ENCODE measurements at regions not wholly inside any gene's neighbourhood (a gene's known extent, or its start where the extent isn't known, plus 50 kb on each side); places are given as distances from the start of the nearest gene placed in this dataset.
A peak's percentile ranks its signal among the peaks of the same experiment; 100 is the strongest.

GRCh38 chrX:109822861-109823260, 89.8 kb upstream of the ACSL4 start:
- no TSS peak for BruUV-seq (replicated peaks)
- no peak for DNase-seq
- Histone ChIP-seq H3K9me3 (no peaks in the 10 kb centered on the region), H3K4me1 (no peaks in the 10 kb centered on the region), H3K4me3 (ENCODE audit: low read depth, low read length) (no peak overlapping the region), H3K27me3 (replicated peaks; ENCODE audit: control insufficient read depth, insufficient read depth, low read length) (no peaks in the 10 kb centered on the region; the same call in 1 of the 2 replicates), H3K36me3 (ENCODE audit: control insufficient read depth, insufficient read depth, low read length) (no peaks in the 10 kb centered on the region)
- Mint-ChIP-seq H3K4me3 (ENCODE audit: unreplicated experiment) (no peak overlapping the region), H3K4me1 (ENCODE audit: low read depth, unreplicated experiment) (peaks cover 8% of the 10 kb centered on the region), H3K36me3 (ENCODE audit: insufficient read depth, unreplicated experiment) (no peaks in the 10 kb centered on the region), H3K27me3 (ENCODE audit: insufficient read depth, unreplicated experiment) (no peaks in the 10 kb centered on the region), H3K27ac (ENCODE audit: unreplicated experiment) (no peak overlapping the region), H3K9me3 (ENCODE audit: unreplicated experiment) (no peaks in the 10 kb centered on the region)
- intact Hi-C loops (cut with micrococcal nuclease; ENCODE audit: unreplicated experiment): no loop called here
- ChIA-PET POLR2A (no interaction called here), CTCF (no interaction called here)
- TF ChIP-seq CTCF (IDR thresholded peaks at IDR 0.05; ENCODE audit: insufficient read depth in 1 of 2, low read depth in 1 of 2, low read length in 1 of 2, severe bottlenecking in 1 of 2, unreplicated experiment in 1 of 2): no peak

- no peaks in the 10 kb centered on the region for H3K9me3 ChIP-seq
- ChIA-PET POLR2A (no interaction called here), CTCF (interaction anchor here (0.6 kb wide), 1 partner anchor 92 kb away, joined by 3 read pairs; no protein-coding TSS in a partner anchor)
- no TSS peak for BruUV-seq (replicated peaks)
- H3K4me1 ChIP-seq: peaks cover 17% of the 10 kb centered on the region
- Mint-ChIP-seq H3K4me1 (ENCODE audit: low read depth, unreplicated experiment) (peaks cover 15% of the 10 kb centered on the region), H3K27ac (ENCODE audit: unreplicated experiment) (no peak overlapping the region), H3K9me3 (ENCODE audit: unreplicated experiment) (no peaks in the 10 kb centered on the region), H3K27me3 (ENCODE audit: insufficient read depth, unreplicated experiment) (no peaks in the 10 kb centered on the region), H3K36me3 (ENCODE audit: insufficient read depth, unreplicated experiment) (no peaks in the 10 kb centered on the region), H3K4me3 (ENCODE audit: unreplicated experiment) (no peak overlapping the region)
- TF ChIP-seq CTCF (IDR thresholded peaks at IDR 0.05; ENCODE audit: insufficient read depth in 1 of 2, low read depth in 1 of 2, low read length in 1 of 2, severe bottlenecking in 1 of 2, unreplicated experiment in 1 of 2): peak in 1 of 2 experiments; percentile 6
- H3K36me3 ChIP-seq (ENCODE audit: control insufficient read depth, insufficient read depth, low read length): no peaks in the 10 kb centered on the region
- no peaks in the 10 kb centered on the region; the same call in 1 of the 2 replicates for H3K27me3 ChIP-seq (replicated peaks; ENCODE audit: control insufficient read depth, insufficient read depth, low read length)
- DNase-seq: peak; percentile 29 to 44
- intact Hi-C loops (cut with micrococcal nuclease; ENCODE audit: unreplicated experiment): no loop called here
- H3K4me3 ChIP-seq (ENCODE audit: low read depth, low read length): no peak overlapping the region
These were observed 94.1 kb upstream of the ACSL4 start for GRCh38 chrX:109826954-109827708.

- H3K4me3 Mint-ChIP-seq (ENCODE audit: unreplicated experiment): no peak overlapping the region
- no TSS peak for BruUV-seq (replicated peaks)
- intact Hi-C loops (cut with micrococcal nuclease; ENCODE audit: unreplicated experiment): no loop called here
- Histone ChIP-seq H3K4me3 (ENCODE audit: low read depth, low read length) (no peak overlapping the region), H3K9me3 (no peaks in the 10 kb centered on the region), H3K4me1 (peaks cover 18% of the 10 kb centered on the region), H3K27me3 (replicated peaks; ENCODE audit: control insufficient read depth, insufficient read depth, low read length) (no peaks in the 10 kb centered on the region), H3K36me3 (ENCODE audit: control insufficient read depth, insufficient read depth, low read length) (no peaks in the 10 kb centered on the region)
- ChIA-PET CTCF (interaction anchor here (0.6 kb wide), 1 partner anchor 93 kb away, joined by 3 read pairs; no protein-coding TSS in a partner anchor), POLR2A (no interaction called here)
- no peak for TF ChIP-seq CTCF (IDR thresholded peaks at IDR 0.05; ENCODE audit: insufficient read depth in 1 of 2, low read depth in 1 of 2, low read length in 1 of 2, severe bottlenecking in 1 of 2, unreplicated experiment in 1 of 2)
- H3K36me3 Mint-ChIP-seq (ENCODE audit: insufficient read depth, unreplicated experiment): no peaks in the 10 kb centered on the region
- H3K4me1 Mint-ChIP-seq (ENCODE audit: low read depth, unreplicated experiment): peaks cover 15% of the 10 kb centered on the region
- no peaks in the 10 kb centered on the region for H3K27me3 Mint-ChIP-seq (ENCODE audit: insufficient read depth, unreplicated experiment)
- no peak for DNase-seq
- no peaks in the 10 kb centered on the region for H3K9me3 Mint-ChIP-seq (ENCODE audit: unreplicated experiment)
- H3K27ac Mint-ChIP-seq (ENCODE audit: unreplicated experiment): no peak overlapping the region
These were observed 94.7 kb upstream of the ACSL4 start for GRCh38 chrX:109827772-109828171.
